ENCODE measurements at regions not wholly inside any gene's neighbourhood (a gene's known extent, or its start where the extent isn't known, plus 50 kb on each side); places are given as distances from the start of the nearest gene placed in this dataset.
"Not testable (repeated sequence)": the region's sequence is repeated elsewhere in the genome, so short reads cannot be mapped to it uniquely, and the experiment has no call there.

DNA sequence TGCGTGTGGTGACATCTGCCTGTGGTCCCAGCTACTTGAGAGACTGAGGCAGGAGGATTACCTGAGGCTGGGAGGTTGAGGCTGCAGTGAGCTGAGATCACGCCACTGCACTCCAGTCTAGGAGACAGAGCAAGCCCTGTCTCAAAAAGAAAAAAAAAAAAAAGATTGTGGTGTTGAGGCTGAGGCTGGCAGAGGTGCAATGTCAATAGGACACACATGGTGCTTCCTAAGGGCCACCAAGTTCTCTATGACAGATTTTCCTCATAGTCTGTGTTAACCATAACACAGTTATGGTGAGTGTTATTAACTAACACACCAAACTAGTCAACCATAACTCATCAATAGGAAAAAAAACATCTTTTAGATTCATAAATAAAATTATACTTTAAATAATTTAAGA, 494.4 kb downstream of the TMX3 start:
- ATAC-seq = no peak

DNA sequence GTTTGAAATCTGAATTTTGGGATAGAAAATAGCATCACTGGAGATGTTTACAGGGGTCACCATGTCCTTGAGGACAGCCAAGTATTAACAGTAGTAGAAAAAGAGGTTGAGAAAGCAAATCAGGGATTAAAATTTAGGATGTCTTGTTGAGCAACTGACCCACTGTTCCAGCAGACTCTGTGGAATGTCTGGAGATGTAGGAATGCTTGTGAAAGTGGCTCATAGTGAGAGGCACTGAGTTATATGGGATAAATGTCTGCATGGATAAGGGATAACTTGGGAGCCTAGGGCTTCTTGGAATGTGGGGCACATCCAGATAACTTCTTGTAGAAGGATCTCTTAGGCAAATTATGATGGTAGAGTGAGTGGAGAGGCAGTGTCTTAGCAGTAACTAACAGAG, 495.0 kb downstream of the TMX3 start:
- ATAC-seq = no peak

DNA sequence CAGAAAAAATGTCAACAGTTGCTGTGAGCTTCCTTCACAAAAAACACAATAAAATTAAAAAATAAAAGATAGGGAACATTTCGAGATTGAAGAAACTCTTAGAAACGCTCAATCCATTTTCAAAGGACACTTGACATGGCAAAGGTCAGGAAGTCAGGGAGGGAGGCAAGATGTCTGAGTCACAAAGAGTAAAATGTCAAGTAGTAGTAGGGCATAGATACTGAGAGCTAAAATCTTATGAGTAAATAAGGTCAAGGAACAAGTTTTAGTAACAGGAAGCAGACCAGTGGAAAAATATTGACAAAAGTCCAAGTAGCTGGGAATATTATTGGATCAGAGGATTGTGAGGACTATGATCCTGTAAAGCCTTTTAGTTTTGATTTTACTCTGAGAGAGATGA, 495.6 kb downstream of the TMX3 start:
- ATAC-seq = no peak

- ATAC-seq = no peak
Observed at GRCh38 chr18:68215931-68216330, 499.0 kb downstream of the TMX3 start.

GRCh38 chr18:68186039-68186438, 528.9 kb downstream of the TMX3 start:
- ATAC-seq = no peak

DNA sequence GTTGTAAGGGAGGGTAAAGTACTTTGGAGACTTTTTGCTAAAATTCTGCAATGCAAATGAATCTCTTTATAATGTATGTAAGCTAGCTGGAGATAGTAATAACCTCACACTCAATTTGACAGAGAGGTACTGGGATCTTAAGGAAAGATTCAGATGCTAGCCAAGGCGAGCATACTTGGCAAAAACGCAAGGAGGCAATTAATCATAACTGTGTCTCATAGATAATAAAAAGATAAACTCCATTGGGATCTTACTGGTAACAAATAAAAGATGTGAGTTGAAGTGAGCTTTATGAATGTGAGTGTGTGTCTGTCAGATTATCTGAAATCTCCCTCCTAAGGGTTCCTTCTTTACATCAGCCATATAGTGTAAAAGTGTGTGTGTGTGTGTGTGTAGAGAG, 533.0 kb downstream of the TMX3 start:
- no peak for ATAC-seq

DNA sequence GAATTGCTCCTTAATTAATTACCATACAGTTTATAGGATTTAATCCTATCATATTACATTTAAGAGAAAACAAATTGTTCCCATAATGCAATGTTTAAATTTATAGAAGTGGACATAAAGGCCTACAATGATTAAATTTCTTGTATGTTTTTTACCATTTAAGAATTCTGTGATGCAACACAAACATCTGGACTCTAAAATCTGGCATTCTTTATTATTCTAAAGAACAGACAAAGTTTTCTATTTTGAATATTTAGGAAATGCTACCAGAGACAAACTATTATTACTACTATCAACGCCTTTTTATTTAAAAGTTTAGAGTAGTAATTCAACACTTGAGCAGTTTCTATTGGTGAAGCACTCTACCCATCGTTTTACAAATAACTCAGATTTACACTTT, 535.1 kb downstream of the TMX3 start:
- no peak for ATAC-seq

GRCh38 chr18:68178921-68179320, 536.0 kb downstream of the TMX3 start:
- ATAC-seq = no peak

DNA sequence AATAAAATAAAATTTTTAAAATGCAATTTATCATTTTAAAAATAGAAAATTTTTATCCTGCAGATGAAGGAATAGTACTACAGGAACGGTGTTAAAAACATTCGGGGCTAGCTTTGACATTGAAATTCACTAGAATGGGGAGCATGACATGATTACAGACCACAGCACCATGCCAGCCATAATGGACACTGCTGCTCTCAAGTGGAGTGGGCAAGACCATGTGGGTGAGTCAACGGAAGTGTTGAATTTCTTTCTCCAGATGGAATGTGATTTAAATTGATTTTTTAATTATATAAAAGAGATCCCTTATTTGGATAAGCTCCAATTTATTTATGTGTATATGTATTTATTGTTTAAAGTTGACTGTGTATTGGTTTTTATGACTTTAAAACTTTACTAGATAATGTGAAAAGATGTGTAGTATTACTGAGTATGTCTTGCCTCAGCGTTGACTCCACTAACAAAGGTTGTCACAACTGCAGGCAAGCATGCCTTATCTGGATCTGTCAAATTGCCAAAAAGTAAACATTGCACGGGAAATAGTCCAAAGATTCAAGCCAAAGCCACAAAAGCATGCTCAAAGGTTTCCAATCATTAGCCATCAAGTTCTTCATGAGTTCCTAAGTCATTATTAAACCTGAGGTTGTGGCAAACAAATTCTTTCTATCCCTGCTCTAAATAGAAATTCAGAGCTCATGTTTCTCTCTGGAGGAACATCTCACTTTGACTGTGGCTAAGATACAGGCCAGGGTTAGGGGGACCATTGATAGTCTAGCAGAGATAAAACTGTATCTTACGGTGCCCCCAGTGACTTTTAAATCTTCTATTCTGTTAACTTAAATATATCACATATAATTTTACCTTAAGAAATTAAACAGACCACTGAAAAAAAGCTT, 536.9 kb downstream of the TMX3 start:
- ATAC-seq = no peak

- no peak for ATAC-seq
Observed at GRCh38 chr18:68176901-68177300, 538.0 kb downstream of the TMX3 start.

DNA sequence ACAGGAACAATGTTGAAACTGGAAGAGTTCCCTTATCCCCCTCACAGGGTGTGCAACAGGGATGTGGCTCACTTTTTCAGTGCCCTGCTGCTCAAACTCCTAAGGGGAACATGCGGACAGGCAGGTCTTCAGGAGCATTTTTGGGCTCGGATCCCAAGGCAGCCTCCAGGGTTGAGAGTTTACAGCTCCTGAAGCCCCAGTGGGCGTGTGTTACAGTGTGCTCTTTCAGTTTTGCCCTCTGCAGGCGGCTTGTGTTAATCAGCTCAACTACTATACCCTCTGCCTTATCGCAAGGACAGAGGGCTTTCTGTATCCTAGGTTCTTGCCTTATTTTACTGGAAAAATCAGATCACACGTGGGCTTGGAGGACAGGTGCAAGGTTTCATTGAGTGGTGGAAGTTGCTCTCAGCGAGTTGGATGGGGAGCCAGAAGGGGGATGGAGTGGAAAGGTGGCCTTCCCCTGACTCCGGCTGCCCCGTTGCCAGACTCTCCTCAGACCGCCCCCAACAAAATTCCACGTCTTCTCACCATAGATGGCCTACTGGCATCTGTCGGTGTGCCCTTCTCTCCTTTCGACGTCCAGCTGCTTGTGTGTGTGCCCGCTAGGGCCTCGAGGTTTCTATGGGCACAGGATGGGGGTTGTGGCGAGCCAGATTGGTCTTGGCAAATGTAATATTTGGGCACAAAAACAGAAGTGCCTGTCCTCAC, 541.9 kb downstream of the TMX3 start:
- no peak for ATAC-seq

GRCh38 chr18:68164909-68165308, 550.0 kb downstream of the TMX3 start:
- ATAC-seq = no peak

DNA sequence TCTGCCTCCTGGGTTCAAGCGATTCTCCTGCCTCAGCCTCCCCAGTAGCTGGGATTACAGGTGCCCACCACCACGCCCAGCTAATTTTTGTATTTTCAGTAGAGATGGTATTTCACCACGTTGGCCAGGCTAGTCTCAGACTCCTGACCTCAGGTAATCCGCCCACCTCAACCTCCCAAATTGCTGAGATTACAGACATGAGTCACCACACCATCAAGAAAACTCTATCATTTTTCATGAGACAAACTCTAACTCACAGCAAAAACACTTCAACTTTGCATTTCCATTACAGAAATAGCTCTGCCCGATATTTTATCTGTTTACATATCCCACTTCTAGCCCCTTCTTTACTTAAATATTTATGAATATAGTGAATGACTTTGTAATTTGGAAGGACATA, 561.1 kb downstream of the TMX3 start:
- ATAC-seq = not testable (repeated sequence)

GRCh38 chr18:68152770-68153169, 562.1 kb downstream of the TMX3 start:
- ATAC-seq = no peak

DNA sequence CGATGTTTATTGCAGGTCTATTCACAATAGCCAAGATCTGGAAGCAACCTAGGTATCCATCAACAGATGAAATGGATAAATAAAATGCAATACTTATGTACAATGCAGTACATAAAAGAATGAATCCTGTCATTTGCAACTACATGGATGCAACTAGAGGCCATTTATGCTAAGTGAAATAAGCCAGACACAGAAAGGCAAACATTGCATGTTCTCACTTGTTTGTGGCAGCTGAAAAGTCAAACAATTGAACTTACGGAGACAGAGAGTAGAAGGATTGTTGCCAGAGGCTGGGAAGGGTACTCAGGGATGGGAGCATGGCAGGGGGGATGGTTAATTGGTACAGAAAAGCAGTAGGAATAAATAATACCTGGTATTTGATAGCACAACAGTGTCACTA, 563.9 kb downstream of the TMX3 start:
- ATAC-seq = no peak

- ATAC-seq = no peak
Observed at GRCh38 chr18:68148863-68149262, 566.0 kb downstream of the TMX3 start.

- no peak for ATAC-seq
Observed at GRCh38 chr18:68147728-68148127, 567.2 kb downstream of the TMX3 start.

- peak; percentile 38 for ATAC-seq
Observed at GRCh38 chr18:68121826-68122225, 593.1 kb downstream of the TMX3 start.

- ATAC-seq = no peak
Observed at GRCh38 chr18:68121308-68121707, 593.6 kb downstream of the TMX3 start.

DNA sequence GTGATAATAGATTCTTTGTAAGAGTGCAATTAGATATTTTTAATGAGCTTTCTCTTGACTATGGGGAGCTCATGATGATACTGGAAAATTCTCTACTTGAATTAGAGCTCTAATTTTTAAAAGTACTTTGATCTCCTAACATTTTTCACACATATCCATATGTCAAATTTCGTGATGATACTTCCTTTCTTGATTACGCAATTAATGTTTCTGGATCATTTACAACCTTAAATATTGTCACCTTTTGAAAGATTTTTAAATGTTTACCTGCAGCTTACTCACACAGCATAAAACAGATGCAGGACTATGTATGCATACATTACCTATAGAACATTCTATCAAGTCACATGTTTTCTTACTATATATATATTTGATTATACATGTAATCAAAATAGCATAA, 598.5 kb upstream of the DSEL start:
- no peak for ATAC-seq

- ATAC-seq = no peak
Observed at GRCh38 chr18:68104036-68104435, 587.5 kb upstream of the DSEL start.

GRCh38 chr18:68103561-68103960, 587.0 kb upstream of the DSEL start:
- no peak for ATAC-seq

GRCh38 chr18:68102117-68102516, 585.6 kb upstream of the DSEL start:
- ATAC-seq = no peak

DNA sequence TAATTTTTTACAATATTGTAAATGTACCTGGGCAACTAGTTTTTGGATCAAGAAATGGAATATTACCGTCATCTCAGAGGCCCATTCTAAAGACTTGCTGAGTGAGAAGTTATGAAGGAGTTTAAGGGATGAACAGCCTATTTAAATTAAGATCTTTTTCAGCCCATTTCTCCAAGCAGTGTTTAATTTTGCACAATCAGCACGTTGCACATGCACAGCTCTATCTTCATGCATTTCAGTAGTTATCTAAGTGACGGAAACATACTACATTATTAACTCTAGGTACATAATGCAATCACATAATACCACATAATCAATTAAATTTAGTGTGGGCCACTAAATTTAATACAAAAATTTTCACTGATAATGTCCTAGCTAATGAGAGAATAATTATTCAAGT, 582.1 kb upstream of the DSEL start:
- no peak for ATAC-seq
